CD14-positive monocyte (primary cell): ENCODE measurements at regions not wholly inside any gene's neighbourhood (a gene's known extent, or its start where the extent isn't known, plus 50 kb on each side); places are given as distances from the start of the nearest gene placed in this dataset.

ENCODE experiments used
- DNase-seq, 3 donors: peaks; one replicate each; pipeline ENCODE4 v3.0.0-alpha.2; 2011 to 2022
- H2AFZ ChIP-seq: 2 replicates; pipeline ENCODE4 v1.6.0; 2012; ENCODE audit warnings: mild to moderate bottlenecking, low read depth, low read length, inconsistent platforms; ENCODE audit not compliant: insufficient read depth, poor library complexity, severe bottlenecking
- H3K27ac ChIP-seq, 2 donors: 1 replicate in 1 of 2; 2 replicates in 1 of 2; pipeline ENCODE4 v1.5.1; 2012 to 2013; ENCODE audit warnings: low read length in 2 of 2, control low read depth in 1 of 2, inconsistent platforms in 1 of 2, low read depth in 1 of 2, mild to moderate bottlenecking in 1 of 2
- H3K27me3 ChIP-seq, 2 donors: one replicate each; pipeline versions ENCODE4 v1.6.0 to v1.6.1; 2011 to 2013; ENCODE audit warnings: low read length in 2 of 2; ENCODE audit not compliant: control insufficient read depth in 2 of 2, insufficient read depth in 2 of 2
- H3K36me3 ChIP-seq, 2 donors: replicated peaks in 1 of 2; 1 replicate in 1 of 2; 2 replicates in 1 of 2; pipeline versions ENCODE4 v1.5.1 to v1.6.1; 2012 to 2013; ENCODE audit warnings: low read length in 2 of 2, control low read depth in 1 of 2, inconsistent platforms in 1 of 2, mild to moderate bottlenecking in 1 of 2; ENCODE audit not compliant: insufficient read depth in 2 of 2, control insufficient read depth in 1 of 2
- H3K4me1 ChIP-seq, 2 donors: 1 replicate in 1 of 2; 2 replicates in 1 of 2; pipeline versions ENCODE4 v1.5.1 to v1.6.1; 2012 to 2013; ENCODE audit warnings: low read length in 2 of 2, control low read depth in 1 of 2, inconsistent platforms in 1 of 2, mild to moderate bottlenecking in 1 of 2, moderate library complexity in 1 of 2; ENCODE audit not compliant: insufficient read depth in 2 of 2, control insufficient read depth in 1 of 2
- H3K4me2 ChIP-seq: replicated peaks from 2 replicates; pipeline ENCODE3; 2012; ENCODE audit warnings: low read length, moderate library complexity, mild to moderate bottlenecking; ENCODE audit not compliant: poor library complexity, severe bottlenecking; ENCODE audit errors: extremely low read depth
- H3K4me3 ChIP-seq, 3 experiments: fragments of 200-600 bp in 1 of 3; sonication (generic) in 1 of 3; replicated peaks in 1 of 3; 1 replicate in 2 of 3; 2 replicates in 1 of 3; pipeline ENCODE4 v1.5.1; 2011 to 2013; ENCODE audit warnings: low read length in 3 of 3, mild to moderate bottlenecking in 3 of 3, control low read depth in 2 of 3, low read depth in 2 of 3, inconsistent platforms in 1 of 3, moderate library complexity in 1 of 3
- H3K79me2 ChIP-seq: 2 replicates; pipeline ENCODE4 v1.6.0; 2012; ENCODE audit warnings: mild to moderate bottlenecking, control low read depth, inconsistent platforms, low read length, moderate library complexity; ENCODE audit not compliant: insufficient read depth
- H3K9ac ChIP-seq: 2 replicates; pipeline ENCODE4 v1.6.0; 2017; ENCODE audit warnings: low read length, mild to moderate bottlenecking; ENCODE audit not compliant: insufficient read depth, poor library complexity, severe bottlenecking
- H3K9me3 ChIP-seq, 2 donors: replicated peaks in 1 of 2; 1 replicate in 1 of 2; 2 replicates in 1 of 2; pipeline versions ENCODE4 v1.5.1 to v1.6.1; 2012 to 2013; ENCODE audit warnings: low read length in 2 of 2, control low read depth in 1 of 2; ENCODE audit not compliant: control insufficient read depth in 1 of 2, insufficient read depth in 1 of 2
- H4K20me1 ChIP-seq: 2 replicates; pipeline ENCODE4 v1.6.0; 2012; ENCODE audit warnings: mild to moderate bottlenecking, low read length, control low read depth, moderate library complexity; ENCODE audit not compliant: insufficient read depth
- H3K27ac Mint-ChIP-seq, 7 donors: one replicate each; pipeline ENCODE4 v1.8.0; 2020; ENCODE audit warnings: mild to moderate bottlenecking in 7 of 7, mixed read lengths in 7 of 7, moderate library complexity in 6 of 7, inconsistent platforms in 2 of 7
- H3K27me3 Mint-ChIP-seq, 3 donors: one replicate each; pipeline ENCODE4 v1.8.0; 2021 to 2022; ENCODE audit warnings: low read depth in 3 of 3, mild to moderate bottlenecking in 3 of 3, mixed read lengths in 3 of 3, moderate library complexity in 3 of 3, inconsistent platforms in 1 of 3
- H3K36me3 Mint-ChIP-seq, 2 donors: one replicate each; pipeline ENCODE4 v1.8.0; 2020; ENCODE audit warnings: mixed read lengths in 2 of 2, inconsistent platforms in 1 of 2, mild to moderate bottlenecking in 1 of 2
- H3K4me1 Mint-ChIP-seq: one replicate; pipeline ENCODE4 v1.8.0; 2020; ENCODE audit warnings: mild to moderate bottlenecking, mixed read lengths
- H3K4me3 Mint-ChIP-seq, 2 donors: one replicate each; pipeline ENCODE4 v1.8.0; 2020; ENCODE audit warnings: mild to moderate bottlenecking in 2 of 2, mixed read lengths in 2 of 2, moderate library complexity in 1 of 2
- H3K9me3 Mint-ChIP-seq, 7 donors: one replicate each; pipeline ENCODE4 v1.8.0; 2020 to 2022; ENCODE audit warnings: mixed read lengths in 7 of 7, mild to moderate bottlenecking in 6 of 7, moderate library complexity in 6 of 7, inconsistent platforms in 2 of 7
- WGBS: methylation state at CpG from one replicate; pipeline ENCODE4 v1.1.5; 2013; ENCODE audit warnings: missing lambda C conversion rate; ENCODE audit not compliant: insufficient coverage; 5-methylcytosine and 5-hydroxymethylcytosine counted together
- intact Hi-C, 2 donors: fragments of 100-400 bp; cut with micrococcal nuclease; formaldehyde crosslinking; loops; one replicate each; pipeline versions ENCODE4 v1.15.0 to v1.15.1; 2023
- TF ChIP-seq, protein P1 (sequence below): fragments of 200-600 bp; IDR thresholded peaks from one replicate; pipeline ENCODE4 v1.8.0; 2022; ENCODE audit warnings: antibody characterized with exemption, mild to moderate bottlenecking

DNA sequence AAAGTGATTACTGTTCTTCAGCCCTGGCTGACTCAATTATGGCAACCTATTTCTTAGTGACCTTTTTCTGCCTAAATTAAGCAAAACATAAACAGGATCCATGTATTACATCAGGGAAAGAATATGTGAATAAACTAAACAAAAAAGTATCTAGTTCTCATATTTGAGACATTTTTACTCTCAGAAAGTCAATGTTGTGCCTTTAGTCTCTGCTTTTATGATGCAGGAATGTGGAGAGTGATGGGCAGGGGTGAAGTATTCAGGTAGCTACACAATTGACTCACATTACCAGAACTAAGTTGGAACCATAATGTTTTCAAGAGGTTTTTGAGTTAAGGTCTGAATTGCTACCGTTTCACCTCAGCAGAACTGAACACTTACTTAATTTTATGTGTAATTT lies 462.7 kb upstream of the CXADR start:
- Mint-ChIP-seq H3K27me3 (no peaks in the 10 kb centered on the region), H3K36me3 (no peaks in the 10 kb centered on the region), H3K4me3 (no peak overlapping the region), H3K9me3 (peaks cover 3 to 14% (median 8%) of the 10 kb centered on the region in 7 donors), H3K27ac (no peak overlapping the region), H3K4me1 (no peaks in the 10 kb centered on the region)
- H3K9ac ChIP-seq = no peak overlapping the region
- H3K4me3 ChIP-seq = no peak overlapping the region
- peaks cover 10 to 12% of the 10 kb centered on the region in 2 donors for H3K9me3 ChIP-seq
- no peak overlapping the region for H2AFZ ChIP-seq
- H3K4me2 ChIP-seq = no peak overlapping the region
- TF ChIP-seq, protein P1, sequence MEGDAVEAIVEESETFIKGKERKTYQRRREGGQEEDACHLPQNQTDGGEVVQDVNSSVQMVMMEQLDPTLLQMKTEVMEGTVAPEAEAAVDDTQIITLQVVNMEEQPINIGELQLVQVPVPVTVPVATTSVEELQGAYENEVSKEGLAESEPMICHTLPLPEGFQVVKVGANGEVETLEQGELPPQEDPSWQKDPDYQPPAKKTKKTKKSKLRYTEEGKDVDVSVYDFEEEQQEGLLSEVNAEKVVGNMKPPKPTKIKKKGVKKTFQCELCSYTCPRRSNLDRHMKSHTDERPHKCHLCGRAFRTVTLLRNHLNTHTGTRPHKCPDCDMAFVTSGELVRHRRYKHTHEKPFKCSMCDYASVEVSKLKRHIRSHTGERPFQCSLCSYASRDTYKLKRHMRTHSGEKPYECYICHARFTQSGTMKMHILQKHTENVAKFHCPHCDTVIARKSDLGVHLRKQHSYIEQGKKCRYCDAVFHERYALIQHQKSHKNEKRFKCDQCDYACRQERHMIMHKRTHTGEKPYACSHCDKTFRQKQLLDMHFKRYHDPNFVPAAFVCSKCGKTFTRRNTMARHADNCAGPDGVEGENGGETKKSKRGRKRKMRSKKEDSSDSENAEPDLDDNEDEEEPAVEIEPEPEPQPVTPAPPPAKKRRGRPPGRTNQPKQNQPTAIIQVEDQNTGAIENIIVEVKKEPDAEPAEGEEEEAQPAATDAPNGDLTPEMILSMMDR = no peak
- no CpG with 5 or more reads among the region's 1 CpG for WGBS
- no peak for DNase-seq
- no peaks in the 10 kb centered on the region for H3K79me2 ChIP-seq
- no peaks in the 10 kb centered on the region for H4K20me1 ChIP-seq
- no peaks in the 10 kb centered on the region for H3K27me3 ChIP-seq
- H3K36me3 ChIP-seq = no peaks in the 10 kb centered on the region
- no peak overlapping the region for H3K27ac ChIP-seq
- intact Hi-C loops = no loop called here
- H3K4me1 ChIP-seq = no peaks in the 10 kb centered on the region

DNA sequence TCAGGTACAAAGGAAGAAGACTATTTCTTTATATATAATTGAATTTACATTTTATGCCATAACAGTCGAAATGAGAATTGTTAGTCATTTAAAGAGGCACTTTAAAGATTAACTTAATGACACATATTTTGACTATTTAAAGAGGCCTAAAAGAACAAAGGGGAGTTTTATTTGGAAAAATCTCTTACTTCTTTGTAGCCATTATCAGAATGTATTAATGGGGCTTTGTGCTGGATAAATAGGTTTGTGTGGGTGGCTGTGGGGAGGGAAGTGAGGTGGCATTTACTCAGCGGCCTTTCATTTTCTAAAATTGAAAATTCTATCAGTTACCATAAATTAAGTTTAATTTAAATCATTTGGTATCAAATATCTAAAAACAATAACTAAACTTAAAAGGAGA lies 462.2 kb upstream of the CXADR start:
- no peak for DNase-seq
- TF ChIP-seq, protein P1 = no peak
- no peaks in the 10 kb centered on the region for H3K4me1 ChIP-seq
- H3K36me3 ChIP-seq = no peaks in the 10 kb centered on the region
- Mint-ChIP-seq H3K4me3 (no peak overlapping the region), H3K36me3 (no peaks in the 10 kb centered on the region), H3K4me1 (no peaks in the 10 kb centered on the region), H3K27ac (no peak overlapping the region), H3K9me3 (peaks cover 3 to 14% (median 8%) of the 10 kb centered on the region in 7 donors), H3K27me3 (no peaks in the 10 kb centered on the region)
- H3K4me2 ChIP-seq = no peak overlapping the region
- peaks cover 10 to 12% of the 10 kb centered on the region in 2 donors for H3K9me3 ChIP-seq
- no peak overlapping the region for H2AFZ ChIP-seq
- WGBS = no CpG with 5 or more reads among the region's 2 CpGs
- H3K27ac ChIP-seq = no peak overlapping the region
- H3K27me3 ChIP-seq = no peaks in the 10 kb centered on the region
- H4K20me1 ChIP-seq = no peaks in the 10 kb centered on the region
- no peaks in the 10 kb centered on the region for H3K79me2 ChIP-seq
- H3K4me3 ChIP-seq = no peak overlapping the region
- intact Hi-C loops = no loop called here
- no peak overlapping the region for H3K9ac ChIP-seq
